ENCODE measurements at regions not wholly inside any gene's neighbourhood (a gene's known extent, or its start where the extent isn't known, plus 50 kb on each side); places are given as distances from the start of the nearest gene placed in this dataset.
"Not testable (repeated sequence)": the region's sequence is repeated elsewhere in the genome, so short reads cannot be mapped to it uniquely, and the experiment has no call there.

DNA sequence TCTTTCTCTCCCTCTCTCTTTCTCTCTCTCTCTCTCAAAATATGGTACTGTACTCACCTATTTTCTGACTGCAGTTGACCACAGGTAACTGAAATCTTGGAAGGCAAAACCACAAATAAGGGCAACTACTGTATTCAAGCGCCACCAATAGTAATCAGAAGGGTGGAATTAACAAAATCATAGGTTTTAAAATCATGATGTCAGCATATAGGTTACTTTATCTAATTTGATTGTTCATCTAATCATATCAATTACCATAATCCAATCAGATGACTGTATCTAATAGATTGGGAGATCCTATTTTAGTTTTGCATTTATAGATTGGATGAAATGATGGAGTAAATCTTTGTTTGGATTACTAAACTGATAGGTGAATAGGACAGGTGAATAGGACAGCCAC, 155.8 kb upstream of the KITLG start:
- DNase-seq = no peak

GRCh38 chr12:88733008-88733407, 152.7 kb upstream of the KITLG start:
- DNase-seq = no peak

- DNase-seq = no peak
These were observed 148.9 kb upstream of the KITLG start for GRCh38 chr12:88729196-88729595.

DNA sequence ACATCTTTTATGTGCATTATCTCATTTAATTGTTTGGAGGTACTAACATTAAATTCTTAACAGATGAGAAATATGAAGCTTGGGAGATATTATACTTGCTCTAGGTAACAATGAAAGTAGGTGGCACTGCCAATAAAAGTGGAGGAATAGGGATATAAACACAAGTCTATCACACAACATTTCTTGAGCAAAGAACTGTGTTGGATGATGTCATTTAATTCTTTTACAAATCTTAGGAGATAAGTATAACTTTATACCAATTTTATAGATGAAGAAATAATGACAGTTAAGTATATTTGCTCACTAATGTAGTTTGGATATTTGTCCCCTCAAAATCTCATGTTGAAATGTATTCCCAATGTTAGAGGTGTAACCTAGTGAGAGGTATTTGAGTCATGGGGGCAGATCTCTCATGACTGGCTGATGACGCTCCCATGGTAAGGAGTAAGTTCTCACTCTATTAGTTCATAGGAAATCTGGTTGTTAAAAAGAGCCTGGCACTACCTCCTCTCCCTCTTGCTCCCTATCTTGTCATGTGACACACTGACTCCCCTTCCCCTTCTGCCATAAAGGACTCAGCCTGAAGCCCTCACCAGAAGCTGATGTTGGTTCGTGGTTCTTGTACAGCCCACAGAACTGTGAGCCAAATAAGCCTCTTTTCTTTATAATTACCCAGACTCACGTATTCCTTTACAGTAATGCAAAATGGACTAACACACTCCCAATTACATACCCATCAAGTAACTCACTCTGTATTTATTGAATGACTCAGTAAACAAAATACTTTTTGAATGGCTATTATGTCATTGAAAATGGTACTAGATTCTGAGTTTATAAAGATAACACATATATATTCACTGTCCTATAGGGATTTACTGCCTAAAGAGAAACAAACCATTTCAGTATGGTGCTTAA, 146.8 kb upstream of the KITLG start:
- no peak for DNase-seq

GRCh38 chr12:88725592-88726143, 145.4 kb upstream of the KITLG start:
- no peak for DNase-seq

- DNase-seq = no peak
These were observed 142.9 kb upstream of the KITLG start for GRCh38 chr12:88723219-88723618.

- DNase-seq = no peak
These were observed 140.7 kb upstream of the KITLG start for GRCh38 chr12:88720785-88721650.

DNA sequence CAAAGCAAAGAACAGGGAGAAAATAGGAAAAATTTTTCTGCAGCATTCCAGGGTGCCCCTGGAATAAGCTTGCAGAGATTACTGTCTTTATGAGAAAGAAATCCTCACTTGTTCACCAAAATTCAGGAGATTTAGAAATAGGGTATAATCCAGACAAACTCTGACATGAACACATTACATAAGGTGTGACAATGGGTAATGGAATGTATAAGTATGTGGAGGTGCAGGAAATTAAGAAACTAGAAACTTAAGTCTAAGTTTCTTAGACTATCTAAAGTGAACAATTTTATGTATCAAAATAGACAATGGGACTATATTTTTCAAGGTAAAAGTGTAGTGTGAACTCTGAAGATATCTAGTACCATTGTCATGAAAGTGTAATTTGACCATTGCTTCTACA, 140.0 kb upstream of the KITLG start:
- DNase-seq = no peak

- no peak for DNase-seq
These were observed 136.9 kb upstream of the KITLG start for GRCh38 chr12:88717188-88717587.

DNA sequence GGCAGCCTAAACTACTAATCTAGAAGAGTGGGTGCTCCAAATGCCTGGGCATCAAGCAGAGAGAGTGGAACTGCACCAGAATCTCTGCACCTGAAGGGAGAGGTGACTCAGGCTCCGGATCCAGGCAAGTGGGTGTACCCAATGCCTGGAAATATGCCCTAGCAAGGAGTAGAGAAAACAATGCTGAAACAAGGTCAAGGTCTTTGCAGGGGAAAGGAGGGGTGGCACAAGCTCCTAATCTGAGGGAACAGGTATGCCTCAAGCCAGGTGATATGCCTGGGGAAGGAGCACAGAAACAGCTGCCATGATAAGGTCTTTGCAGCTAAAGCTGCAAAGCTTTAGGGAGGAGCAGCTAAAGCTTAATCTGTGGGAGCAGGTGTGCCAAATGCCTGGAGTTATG, 136.0 kb upstream of the KITLG start:
- no peak for DNase-seq

GRCh38 chr12:88715673-88716072, 135.4 kb upstream of the KITLG start:
- no peak for DNase-seq

DNA sequence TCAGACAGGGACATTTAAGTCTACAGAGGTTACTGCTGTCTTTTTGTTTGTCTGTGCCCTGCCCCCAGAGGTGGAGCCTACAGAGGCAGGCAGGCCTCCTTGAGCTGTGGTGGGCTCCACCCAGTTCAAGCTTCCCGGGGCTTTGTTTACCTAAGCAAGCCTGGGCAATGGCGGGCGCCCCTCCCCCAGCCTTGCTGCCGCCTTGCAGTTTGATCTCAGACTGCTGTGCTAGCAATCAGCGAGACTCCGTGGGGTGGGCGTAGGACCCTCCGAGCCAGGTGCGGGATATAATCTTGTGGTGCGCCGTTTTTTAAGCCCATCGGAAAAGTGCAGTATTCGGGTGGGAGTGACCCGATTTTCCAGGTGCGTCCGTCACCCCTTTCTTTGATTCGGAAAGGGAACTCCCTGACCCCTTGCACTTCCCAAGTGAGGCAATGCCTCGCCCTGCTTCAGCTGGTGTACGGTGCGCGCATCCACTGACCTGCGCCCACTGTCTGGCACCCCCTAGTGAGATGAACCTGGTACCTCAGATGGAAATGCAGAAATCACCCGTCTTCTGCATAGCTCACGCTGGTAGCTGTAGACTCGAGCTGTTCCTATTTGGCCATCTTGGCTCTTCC, 134.1 kb upstream of the KITLG start:
- DNase-seq = not testable (repeated sequence)

DNA sequence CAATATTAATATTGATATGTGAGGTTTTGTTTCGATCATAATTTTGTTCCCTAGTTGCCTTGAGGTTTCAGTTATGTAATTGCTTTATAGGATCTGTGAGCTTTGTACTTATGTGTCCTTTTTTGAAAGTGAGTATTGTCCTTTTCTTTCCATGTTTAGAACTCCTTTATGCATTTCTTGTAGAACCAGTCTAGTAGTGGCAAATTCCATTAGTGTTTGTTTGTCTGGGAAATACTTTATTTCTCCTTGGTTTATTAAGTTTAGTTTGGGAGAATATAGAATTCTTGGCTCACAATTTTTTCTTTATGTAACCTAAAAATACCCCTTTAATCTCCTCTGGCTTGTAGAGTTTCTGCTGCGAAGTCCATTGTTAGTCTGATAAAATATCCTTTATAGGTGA, 127.5 kb upstream of the KITLG start:
- no peak for DNase-seq

- DNase-seq = no peak
These were observed 126.0 kb upstream of the KITLG start for GRCh38 chr12:88706286-88706685.

- DNase-seq = no peak
These were observed 123.5 kb upstream of the KITLG start for GRCh38 chr12:88703790-88704189.

- DNase-seq = no peak
These were observed 118.2 kb upstream of the KITLG start for GRCh38 chr12:88698471-88698870.

GRCh38 chr12:88693837-88694445, 113.7 kb upstream of the KITLG start:
- DNase-seq = no peak

GRCh38 chr12:88691811-88692210, 111.5 kb upstream of the KITLG start:
- no peak for DNase-seq

DNA sequence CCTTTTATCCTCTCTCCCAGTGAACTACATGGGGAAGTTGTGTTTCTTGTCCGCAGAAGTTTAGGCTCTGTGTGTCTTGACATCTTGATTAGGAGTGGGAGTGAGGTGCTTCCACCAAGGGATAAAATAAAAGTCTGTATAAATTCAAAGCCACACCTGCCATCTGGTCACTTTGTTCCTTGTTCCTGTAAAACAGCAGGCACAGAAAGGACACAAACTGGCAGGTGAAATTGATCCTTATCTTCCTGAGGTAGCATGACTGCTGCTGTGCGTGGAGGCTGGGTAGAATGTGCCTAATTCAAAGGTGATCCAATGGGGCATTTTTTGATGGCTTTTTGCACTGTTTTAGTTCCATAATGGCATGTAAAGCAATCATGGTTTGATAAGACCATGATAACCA, 104.3 kb upstream of the KITLG start:
- DNase-seq = no peak

- DNase-seq = no peak
These were observed 103.9 kb upstream of the KITLG start for GRCh38 chr12:88684170-88684569.

GRCh38 chr12:88683628-88684027, 103.4 kb upstream of the KITLG start:
- DNase-seq = no peak

GRCh38 chr12:88681271-88681670, 101.0 kb upstream of the KITLG start:
- no peak for DNase-seq

DNA sequence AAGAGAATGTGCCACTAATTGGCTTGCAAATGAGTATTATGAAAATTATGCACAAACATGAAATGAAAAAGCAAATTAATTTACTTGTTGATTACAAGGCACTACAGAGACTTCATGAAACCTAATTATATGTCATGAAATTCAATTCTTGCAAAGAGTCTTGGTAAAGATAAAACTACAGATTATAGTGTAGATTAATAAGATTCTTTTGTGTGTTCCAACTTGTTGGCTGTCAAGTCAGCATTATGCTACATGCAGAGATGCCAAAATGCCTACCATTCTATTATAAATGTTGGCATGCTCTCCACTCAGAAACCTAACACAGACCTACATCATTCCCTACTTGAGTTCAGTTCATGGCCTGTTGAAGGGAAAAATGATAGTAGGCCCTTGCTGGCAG, 97.2 kb upstream of the KITLG start:
- no peak for DNase-seq

All from NCI-H187 treated with DMSO at 0.1 percent for 48 hours (cell line).